HG02759 (cell line): ENCODE measurements at regions not wholly inside any gene's neighbourhood (a gene's known extent, or its start where the extent isn't known, plus 50 kb on each side); places are given as distances from the start of the nearest gene placed in this dataset.

Experiments used
- ATAC-seq: cut with Tn5 transposase; IDR thresholded peaks from one replicate; pipeline ENCODE4 v1.9.1; 2021; ENCODE audit warnings: mild to moderate bottlenecking, moderate library complexity; ENCODE audit not compliant: unreplicated experiment

DNA sequence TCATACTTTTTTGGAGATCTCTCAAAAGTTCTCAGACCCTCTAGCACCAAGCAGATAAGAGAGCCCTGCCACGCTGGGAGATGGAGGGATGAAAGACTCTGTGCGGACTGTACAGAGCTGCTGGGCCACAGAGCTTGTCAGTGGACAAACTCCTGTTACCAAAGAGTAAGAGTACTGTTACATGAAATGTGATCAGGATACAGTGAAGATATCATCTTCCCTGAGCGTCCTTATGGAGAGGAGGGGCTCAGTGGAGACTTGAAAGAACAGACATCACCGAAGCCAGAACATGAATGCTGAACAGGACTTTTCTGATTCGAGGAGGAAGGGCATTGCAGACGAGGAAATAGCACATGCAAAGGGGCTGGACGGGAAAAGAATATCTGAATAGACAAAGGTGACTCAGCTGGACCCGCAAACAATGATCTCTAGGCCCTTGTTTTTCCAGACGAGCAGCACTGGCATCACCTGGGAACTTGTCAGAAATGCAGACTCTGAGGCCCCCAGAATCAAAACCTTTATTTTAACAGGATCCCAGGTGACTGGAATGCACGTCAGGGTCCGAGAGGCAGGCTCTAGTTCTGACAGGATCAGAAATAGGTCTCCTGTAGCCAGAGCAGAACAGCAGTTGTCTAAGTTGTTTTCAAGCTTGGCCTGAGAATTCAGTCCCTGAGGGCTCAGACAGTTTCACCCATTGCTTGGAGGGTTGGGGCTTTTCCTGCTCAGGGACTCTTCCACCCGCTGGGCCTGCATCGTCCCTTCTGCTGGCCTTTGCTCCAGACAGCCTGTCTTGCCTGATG is 277.9 kb downstream of the RPLP1 start:
- no peak for ATAC-seq

DNA sequence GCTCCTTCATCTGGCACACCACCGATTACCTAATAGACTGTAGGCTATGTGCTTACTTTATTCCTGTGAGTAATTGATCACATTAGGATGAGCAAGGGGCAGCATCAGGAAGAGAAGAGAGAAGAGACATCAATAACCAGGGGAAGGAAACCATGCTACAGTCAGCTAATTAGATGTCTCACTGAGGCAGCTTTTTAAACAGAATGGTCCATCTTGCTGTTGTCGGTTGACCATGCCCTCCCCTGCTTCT is 278.4 kb downstream of the RPLP1 start:
- ATAC-seq, result no peak

DNA sequence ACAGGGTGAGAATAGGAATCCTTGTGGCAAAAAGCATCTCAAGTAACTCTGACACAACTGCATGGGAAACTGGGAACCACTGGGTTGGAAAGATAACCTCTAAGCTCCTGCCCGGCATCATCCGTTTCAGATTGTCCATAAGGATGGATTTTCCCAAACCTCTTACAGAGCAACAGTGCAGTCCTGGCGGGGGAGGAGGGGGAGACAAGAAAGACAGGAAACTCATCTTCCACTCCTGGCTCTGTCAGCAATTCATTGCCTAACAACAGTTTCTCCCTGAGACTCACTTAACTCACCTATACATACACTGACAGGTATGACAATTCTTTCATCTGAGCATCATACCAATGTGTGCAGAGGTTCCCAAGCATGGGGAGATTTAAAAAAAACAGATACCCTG is 279.0 kb downstream of the RPLP1 start:
- ATAC-seq, result no peak

DNA sequence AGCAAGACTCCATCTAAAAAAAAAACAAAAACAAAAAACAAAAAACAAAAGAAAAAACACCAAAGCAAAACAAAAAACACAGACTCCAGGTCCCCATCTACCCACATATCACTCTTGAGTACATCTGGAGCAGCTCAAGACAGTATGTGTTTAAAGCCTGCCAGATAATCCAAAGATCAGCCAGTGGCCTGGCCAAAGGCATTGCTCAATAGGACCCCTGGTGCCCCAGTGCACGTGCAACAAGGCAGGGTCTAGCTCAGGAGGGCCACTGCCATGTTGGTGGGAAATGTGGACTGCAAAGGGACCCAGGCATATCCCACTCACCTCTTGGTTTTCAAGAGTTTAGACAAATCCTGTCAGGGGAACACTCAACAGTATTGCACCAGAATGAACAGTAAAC is 279.5 kb downstream of the RPLP1 start:
- ATAC-seq, result no peak

DNA sequence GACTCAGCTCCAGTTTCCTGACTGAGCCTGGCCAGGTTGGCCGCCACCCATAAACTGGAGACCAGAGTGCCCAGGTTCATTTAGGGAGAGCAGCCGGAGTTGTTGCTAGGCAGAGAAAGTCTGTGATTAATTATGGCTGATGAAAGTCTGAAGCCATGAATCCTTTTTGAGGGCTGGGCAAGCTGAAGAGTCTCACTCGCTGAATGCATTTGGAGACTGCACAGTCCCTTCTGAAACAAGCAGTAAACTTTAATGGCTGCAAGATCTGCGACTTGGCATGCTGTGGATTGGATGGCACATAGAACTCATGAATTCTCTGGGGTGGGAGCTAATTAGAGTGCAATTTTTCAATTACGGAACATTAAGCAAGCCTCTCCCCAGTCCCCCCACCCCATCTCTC is 282.1 kb downstream of the RPLP1 start:
- ATAC-seq, result no peak

DNA sequence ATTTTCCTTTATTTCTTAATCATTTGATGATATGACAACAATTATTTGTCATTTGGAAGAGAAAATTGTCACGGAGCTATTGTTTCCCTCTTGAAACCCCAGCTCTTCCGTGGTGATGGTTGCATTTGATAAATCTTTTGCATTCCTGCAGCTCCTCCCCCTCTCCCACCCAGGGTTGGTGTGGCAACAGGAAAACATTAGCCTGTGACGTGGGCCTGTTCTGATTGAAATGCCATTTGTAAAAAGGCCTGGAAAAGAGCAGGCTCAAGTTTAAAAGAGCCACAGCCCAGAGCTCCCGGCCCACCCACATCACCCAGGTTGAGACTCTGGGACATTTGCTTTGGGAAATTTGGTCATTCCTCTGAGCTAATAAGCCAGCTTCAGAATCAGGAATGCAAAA is 282.5 kb downstream of the RPLP1 start:
- no peak for ATAC-seq

DNA sequence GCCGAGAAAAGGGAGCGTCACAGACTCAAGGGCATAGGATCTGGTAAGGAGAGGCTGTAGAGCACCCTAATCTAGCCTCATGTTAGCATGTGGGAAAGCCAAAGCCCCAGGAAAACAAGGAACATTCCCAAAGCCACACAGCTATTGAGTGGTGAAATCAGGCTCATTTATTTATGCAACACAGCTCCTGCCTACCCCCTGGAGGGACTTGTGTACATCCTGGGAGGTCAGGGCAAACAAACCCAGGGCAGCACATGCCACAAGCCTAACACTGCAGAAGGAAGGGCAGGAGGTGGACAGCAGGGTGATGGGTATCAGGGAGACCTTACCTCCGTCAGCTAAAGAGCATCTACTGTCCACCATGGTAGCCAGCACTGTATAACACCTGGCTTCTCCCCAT is 283.5 kb downstream of the RPLP1 start:
- no peak for ATAC-seq

DNA sequence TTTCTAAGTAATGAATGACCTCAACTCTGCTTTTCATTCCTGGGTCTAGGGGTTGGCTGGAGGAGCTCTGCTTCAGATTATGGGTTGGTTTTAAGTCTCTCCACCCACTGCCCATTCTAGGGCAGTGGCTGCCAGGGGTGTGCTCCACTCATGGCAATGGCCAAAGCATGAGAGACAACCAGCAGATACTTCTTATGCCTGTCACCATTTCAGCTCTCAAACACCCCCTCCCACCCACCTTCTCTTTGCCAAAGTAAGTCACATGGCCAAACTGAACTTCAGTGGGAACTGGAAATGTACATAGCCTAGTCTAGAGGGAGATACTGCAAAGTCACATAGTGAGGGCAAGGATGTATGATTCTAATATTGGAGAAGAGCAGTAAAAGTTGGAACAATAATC is 285.3 kb downstream of the RPLP1 start:
- ATAC-seq, result no peak

DNA sequence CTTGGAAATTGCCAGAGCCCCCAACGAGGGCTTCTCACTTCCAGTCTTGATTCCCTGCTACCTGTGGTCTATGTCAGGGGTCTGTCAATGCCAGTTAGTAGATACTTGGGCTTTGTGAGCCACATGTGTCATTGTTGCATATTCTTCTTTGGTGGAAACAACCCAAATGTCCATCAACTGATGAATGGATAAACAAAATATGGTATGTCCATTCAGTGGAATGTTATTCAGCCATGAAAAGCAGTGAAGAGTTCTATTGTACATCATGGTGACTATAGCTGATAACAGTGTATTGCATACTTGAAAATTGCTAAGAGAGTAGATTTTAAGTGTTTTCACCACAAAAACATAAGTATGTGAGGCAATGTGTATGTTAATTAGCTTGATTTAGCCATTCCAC is 288.1 kb downstream of the RPLP1 start:
- ATAC-seq, result no peak

DNA sequence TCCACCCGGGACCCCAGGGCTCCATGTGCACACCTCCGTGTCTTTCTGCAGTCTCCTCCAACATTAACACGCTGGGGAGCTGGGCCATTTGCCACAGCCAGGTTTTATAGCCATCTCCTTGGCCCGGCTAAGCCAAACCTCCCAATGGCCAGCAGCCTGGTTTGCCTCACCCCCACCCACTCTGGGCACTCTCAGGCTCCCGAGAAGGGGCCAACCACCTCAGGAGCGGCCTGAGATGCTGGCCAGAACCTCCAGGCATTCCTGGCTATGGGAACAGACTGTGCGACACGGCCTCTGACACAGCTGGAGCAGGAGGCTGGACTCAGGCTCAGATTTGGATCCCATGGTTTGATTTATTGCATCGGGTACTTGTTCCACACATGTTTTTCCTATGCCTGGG is 289.7 kb downstream of the RPLP1 start:
- no peak for ATAC-seq

DNA sequence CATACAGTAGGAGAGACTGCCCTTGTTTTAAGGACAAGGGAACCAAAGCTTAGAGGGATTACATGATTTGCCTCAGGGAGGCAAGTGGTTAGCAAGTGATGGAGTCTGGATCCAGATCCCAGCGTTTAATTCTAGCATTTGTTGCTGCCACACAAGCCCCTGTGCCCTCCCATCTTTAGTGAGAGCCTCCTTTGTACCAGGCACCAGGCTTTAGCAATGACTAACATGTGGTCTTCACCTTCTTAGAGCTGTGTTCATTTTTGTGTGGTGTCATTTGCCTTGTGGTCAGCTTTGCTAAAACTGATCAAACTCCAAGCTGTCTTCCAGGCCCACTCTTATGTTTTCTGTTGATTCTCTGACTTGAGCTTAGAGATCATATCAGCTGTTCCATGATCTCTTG is 290.5 kb downstream of the RPLP1 start:
- ATAC-seq, result no peak

DNA sequence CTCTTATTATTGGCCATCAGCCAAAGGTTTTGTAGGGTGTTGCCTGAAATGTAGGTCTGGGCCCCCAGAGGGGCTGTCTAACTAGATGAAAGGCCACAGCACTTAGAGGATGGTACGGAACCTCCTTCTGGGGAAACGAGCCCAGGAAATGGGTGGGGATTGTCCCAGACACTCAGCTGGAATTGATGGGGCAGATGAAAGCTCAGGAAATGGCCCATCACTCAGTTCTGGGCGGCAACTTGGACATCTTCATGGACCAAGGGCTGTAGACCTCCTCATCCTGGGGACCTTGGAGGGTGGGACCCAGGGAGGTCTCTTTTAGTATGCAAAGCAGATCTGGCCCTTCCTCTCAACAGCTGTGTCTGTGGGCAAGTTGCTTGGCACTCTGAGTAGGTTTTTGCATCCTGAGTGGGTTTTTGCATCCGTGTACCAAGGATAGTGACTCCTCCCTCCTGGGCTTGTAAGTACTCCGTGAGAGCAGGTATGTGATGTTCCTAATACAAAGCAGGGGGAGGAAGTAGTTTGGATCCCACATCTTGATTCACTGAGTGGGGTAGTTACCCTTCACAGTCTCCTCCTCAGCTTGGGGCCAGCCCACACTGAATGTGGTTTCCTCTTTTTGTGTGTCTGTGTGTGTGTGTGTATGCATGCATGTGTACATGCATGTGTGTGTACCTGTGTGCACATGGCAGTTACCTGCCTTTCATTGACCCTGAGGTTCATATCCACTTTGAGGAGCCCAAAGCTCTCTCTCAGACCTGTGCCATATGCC is 292.0 kb downstream of the RPLP1 start:
- no peak for ATAC-seq

DNA sequence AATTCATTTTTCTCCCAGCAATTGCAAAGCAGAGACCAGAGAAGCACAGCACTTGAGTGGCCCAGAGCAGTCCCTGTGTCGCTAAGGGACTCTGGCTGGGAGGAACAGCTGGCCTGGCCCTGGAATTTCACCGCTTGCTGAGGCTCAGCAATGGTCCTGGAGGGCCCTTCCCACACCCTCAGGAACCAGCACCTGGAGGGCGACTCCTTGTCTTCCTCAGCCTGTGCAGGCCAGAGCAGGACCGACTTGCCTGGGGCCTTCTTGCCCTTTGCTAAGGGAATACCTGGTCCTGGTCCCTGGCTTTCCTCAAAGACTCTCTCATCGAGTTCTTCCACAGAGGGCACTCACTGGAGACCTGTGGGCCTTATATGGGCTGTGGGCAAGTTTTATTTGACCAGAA is 294.6 kb downstream of the RPLP1 start:
- no peak for ATAC-seq

DNA sequence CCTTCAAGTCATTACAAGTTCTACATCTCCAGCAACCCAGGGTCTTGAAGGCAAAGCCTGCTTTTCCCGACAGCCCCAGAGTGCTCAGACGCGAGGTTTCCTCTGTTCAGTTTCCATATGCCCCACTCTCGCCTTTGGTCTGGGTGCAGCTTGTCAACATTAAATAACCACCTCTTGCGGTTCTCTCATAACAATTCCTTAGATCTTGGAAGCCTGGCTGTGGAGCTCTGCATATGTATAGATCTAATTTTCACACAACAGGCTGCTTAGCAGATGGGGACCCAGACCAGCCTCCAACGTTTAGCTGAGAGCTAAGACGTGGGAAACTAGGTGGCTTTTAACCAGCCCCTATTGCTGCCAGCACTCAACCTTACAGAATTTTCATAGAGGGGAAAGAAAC is 295.5 kb downstream of the RPLP1 start:
- no peak for ATAC-seq

DNA sequence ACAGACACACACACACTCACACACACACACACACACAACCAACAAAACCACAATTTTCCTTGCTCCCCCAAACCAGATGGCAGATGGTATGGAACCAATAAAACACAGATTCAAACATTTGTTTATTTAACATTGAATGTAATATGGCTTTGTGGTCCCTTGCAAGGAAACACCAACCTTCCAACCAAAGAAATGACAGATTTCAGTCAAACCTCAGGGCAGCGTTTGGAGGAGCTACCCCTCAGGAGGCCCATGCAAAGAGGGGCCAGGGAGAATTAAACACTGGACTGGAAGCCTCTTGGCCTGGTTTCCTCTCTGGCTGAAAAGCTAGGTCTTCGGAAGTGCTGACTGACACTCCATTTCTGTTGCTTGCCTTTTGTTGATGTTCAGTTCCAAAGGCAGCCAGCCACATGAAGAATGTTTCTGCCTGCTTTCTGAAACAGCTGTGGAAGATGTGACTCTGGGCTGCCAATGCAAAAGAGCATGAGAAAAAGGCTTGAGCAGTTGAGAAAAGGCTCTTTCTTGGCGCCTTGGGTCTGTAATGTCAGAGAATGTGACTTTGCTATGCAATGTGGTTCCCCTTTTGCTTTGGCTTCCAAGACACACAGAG is 296.1 kb downstream of the RPLP1 start:
- ATAC-seq, result no peak

DNA sequence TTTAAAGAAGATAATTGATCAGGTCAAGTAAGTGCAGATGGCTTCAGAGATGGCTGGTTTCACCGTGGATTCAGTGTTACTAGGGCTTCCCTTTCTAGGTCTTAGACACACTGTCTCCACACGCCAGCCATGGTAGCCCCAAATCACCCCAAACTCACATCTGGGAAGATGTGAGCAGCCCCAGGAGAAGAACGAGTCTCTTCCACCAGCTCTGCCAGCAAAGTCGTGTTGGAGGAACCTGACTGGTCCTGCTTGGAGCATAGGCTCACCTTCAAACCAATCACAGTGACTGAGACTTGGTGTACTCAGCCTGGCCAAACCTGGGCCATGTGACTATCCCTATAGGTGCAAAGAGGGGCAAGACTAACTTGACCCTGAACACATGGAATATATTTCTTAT is 296.7 kb downstream of the RPLP1 start:
- ATAC-seq, result no peak

DNA sequence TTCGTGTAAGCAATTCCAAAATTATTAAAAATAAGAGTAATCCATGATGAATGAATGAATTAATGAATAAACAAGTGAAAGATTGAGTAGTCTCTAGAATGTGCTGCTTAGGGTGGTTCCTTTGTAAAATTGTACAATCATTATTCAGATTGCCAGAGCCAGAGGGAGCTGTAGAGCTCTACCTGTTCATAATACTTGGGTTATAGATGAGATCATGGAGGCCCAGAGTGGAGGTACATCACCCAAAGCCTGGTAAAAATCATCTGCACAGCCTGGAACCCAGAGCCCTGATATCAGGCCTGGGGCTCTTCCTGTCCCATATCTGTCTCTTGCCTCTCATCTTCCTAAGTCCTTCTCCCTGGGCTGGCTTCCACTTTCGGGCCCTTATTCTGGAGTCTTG is 297.2 kb downstream of the RPLP1 start:
- ATAC-seq, result no peak

DNA sequence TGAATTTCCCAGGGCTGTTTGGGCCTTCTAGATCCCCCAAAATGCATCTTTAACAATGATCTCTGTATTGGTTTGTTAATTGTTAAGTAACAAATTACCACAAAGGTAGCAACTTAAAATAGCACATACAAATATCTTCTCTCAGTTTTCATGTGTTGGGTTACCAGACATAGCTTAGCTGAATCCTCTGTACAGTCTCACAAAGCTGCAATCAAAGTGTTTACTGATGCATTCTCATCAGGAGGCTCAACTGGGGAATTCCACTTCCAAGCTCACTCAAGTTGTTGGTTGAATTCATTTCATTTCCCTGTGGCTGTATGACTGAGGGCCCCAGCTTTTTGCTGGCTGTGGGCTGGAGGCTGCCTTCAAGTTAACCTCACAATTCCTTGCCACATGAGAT is 297.6 kb downstream of the RPLP1 start:
- no peak for ATAC-seq

DNA sequence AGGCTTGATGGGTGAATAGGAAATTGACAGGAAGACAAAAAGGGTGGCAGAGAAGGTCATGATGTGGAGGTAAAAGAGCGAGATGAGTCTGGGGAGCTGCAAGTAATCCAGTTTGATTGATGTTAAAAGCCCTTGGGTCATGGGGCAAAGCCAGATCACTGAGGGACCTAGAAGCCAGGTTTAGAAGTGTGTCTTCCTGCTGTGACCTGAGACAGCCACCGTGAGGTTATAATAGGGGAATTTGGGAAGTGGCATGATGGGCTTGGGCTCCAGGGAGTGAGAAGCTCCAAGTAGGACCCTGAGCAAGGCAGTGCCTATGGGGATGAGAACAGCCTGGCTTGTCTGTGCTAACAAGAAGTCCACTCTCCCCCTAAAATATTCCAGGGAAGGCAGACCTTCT is 298.5 kb downstream of the RPLP1 start:
- ATAC-seq, result no peak

DNA sequence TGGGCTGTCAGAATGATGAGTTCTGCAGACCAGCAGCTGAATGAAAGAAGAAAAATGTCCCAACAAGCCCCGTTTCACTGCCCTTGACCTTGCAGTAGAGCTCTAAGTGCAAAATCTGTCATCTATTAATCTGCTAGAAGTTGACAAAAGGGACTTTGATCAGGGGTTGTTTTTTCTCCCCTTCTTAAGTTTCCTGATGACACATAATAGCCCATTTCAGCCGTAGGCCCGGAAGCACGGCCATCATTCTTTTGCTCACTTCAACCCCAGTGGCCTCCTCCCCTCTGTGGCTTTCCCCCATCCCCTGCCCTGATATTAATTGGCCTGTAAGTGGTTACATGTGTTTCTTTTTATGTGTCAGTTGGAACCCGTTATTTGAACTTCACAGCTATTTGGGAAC is 298.9 kb downstream of the RPLP1 start:
- no peak for ATAC-seq

DNA sequence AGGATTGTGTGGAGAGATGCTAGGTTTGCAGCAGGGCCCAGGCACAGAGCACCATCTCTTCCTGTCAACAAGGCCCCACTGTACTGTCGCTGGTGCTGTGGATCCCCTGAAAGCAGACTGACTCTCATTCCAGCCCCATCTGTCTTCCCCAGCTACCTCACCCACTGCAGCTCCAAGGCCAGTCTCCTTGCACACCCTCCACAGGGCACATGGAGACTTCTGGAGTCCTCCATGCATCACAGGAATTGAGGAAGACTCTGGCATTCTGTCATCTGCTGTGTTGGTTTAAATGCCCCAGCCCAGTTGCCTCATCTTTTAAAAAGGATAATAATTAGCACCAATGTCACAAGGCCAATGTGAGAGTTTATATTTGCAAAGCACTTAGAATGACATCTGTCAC is 301.2 kb downstream of the RPLP1 start:
- ATAC-seq, result no peak

DNA sequence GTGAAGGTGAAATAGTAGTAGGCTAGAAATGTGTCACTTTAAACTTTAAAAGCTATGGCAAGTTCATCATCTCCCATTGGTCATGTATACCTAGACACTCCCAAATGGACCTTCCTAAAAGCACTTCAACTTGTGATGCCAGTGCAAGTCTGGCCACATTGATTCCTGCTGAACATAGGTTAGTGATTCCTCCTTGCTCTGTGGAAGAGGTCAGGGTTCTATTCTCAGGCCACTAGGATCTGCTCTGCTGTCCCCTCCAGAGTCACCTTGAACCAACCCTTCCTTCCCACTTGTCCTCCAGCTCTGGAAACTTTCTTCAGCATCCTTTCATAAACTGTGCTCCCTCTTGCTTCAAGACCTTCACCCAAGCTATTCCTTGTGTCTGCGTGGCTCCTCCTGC is 301.7 kb downstream of the RPLP1 start:
- ATAC-seq, result no peak
